ENCODE measurements at regions not wholly inside any gene's neighbourhood (a gene's known extent, or its start where the extent isn't known, plus 50 kb on each side); places are given as distances from the start of the nearest gene placed in this dataset.

GRCh38 chr3:81967393-81967792 lies 205.9 kb upstream of the GBE1 start:
- DNase-seq (ENCODE audit: low read depth) = no peak

- DNase-seq (ENCODE audit: low read depth) = no peak
These were observed 204.3 kb upstream of the GBE1 start for GRCh38 chr3:81965696-81966095.

GRCh38 chr3:81962396-81962795 lies 201.0 kb upstream of the GBE1 start:
- no peak for DNase-seq (ENCODE audit: low read depth)

- peak; percentile 75 for DNase-seq (ENCODE audit: low read depth)
These were observed 197.7 kb upstream of the GBE1 start for GRCh38 chr3:81958972-81959640.

- DNase-seq (ENCODE audit: low read depth) = no peak
These were observed 194.4 kb upstream of the GBE1 start for GRCh38 chr3:81955878-81956277.

GRCh38 chr3:81953111-81953510 lies 191.7 kb upstream of the GBE1 start:
- no peak for DNase-seq (ENCODE audit: low read depth)

- no peak for DNase-seq (ENCODE audit: low read depth)
These were observed 190.7 kb upstream of the GBE1 start for GRCh38 chr3:81952141-81952540.

- DNase-seq (ENCODE audit: low read depth) = no peak
These were observed 190.2 kb upstream of the GBE1 start for GRCh38 chr3:81951636-81952035.

GRCh38 chr3:81951106-81951505 lies 189.7 kb upstream of the GBE1 start:
- no peak for DNase-seq (ENCODE audit: low read depth)

- DNase-seq (ENCODE audit: low read depth) = no peak
These were observed 185.9 kb upstream of the GBE1 start for GRCh38 chr3:81947359-81947758.

- no peak for DNase-seq (ENCODE audit: low read depth)
These were observed 177.2 kb upstream of the GBE1 start for GRCh38 chr3:81938681-81939080.

- no peak for DNase-seq (ENCODE audit: low read depth)
These were observed 175.4 kb upstream of the GBE1 start for GRCh38 chr3:81936817-81937216.

- DNase-seq (ENCODE audit: low read depth) = no peak
These were observed 171.2 kb upstream of the GBE1 start for GRCh38 chr3:81932681-81933080.

- no peak for DNase-seq (ENCODE audit: low read depth)
These were observed 170.1 kb upstream of the GBE1 start for GRCh38 chr3:81931265-81932251.

- DNase-seq (ENCODE audit: low read depth) = no peak
These were observed 168.3 kb upstream of the GBE1 start for GRCh38 chr3:81929697-81930096.

- DNase-seq (ENCODE audit: low read depth) = no peak
These were observed 166.4 kb upstream of the GBE1 start for GRCh38 chr3:81927811-81928210.

- no peak for DNase-seq (ENCODE audit: low read depth)
These were observed 163.9 kb upstream of the GBE1 start for GRCh38 chr3:81925385-81925784.

GRCh38 chr3:81923038-81923437 lies 161.6 kb upstream of the GBE1 start:
- DNase-seq (ENCODE audit: low read depth) = no peak

- no peak for DNase-seq (ENCODE audit: low read depth)
These were observed 161.0 kb upstream of the GBE1 start for GRCh38 chr3:81922404-81922803.

- peak; percentile 39 for DNase-seq (ENCODE audit: low read depth)
These were observed 159.4 kb upstream of the GBE1 start for GRCh38 chr3:81920816-81921215.

GRCh38 chr3:81916890-81917289 lies 155.4 kb upstream of the GBE1 start:
- DNase-seq (ENCODE audit: low read depth) = no peak

GRCh38 chr3:81913886-81914663 lies 152.6 kb upstream of the GBE1 start:
- DNase-seq (ENCODE audit: low read depth) = no peak

GRCh38 chr3:81911221-81911620 lies 149.8 kb upstream of the GBE1 start:
- DNase-seq (ENCODE audit: low read depth) = no peak

All from fibroblast of gingiva (primary cell).